PC-3 (cell line): ENCODE measurements at regions not wholly inside any gene's neighbourhood (a gene's known extent, or its start where the extent isn't known, plus 50 kb on each side); places are given as distances from the start of the nearest gene placed in this dataset.
"Not testable (repeated sequence)": the region's sequence is repeated elsewhere in the genome, so short reads cannot be mapped to it uniquely, and the experiment has no call there.

Experiments used
- ATAC-seq: fragments of 200-7000 bp; cut with Tn5 transposase; 2 replicates; pipeline ENCODE4 v1.9.1; 2020; ENCODE audit warnings: mild to moderate bottlenecking, moderate library complexity
- BruUV-seq: library from RNA; stranded (reverse); fragments of 400-500 nt; replicated peaks from 2 replicates; lab custom pipeline; 2021; lab: Mats Ljungman, UMichigan
- CTCF ChIA-PET: fragments of 300-600 bp; sonication (Branson Sonifier 250); formaldehyde crosslinking; loops from one replicate; lab custom pipeline; 2022; ENCODE audit warnings: antibody characterized with exemption; lab: Charles Lee
- POLR2A ChIA-PET: fragments of 300-600 bp; sonication (Branson Sonifier 250); formaldehyde crosslinking; loops from one replicate; lab custom pipeline; 2022; ENCODE audit warnings: antibody characterized with exemption; ENCODE audit not compliant: unreplicated experiment; lab: Charles Lee
- DNase-seq: peaks from one replicate; pipeline ENCODE4 v3.0.0-alpha.2; 2015
- H2AFZ ChIP-seq: fragments of 300-600 bp; sonication (generic); 2 replicates; pipeline ENCODE4 v1.6.0; 2016; ENCODE audit warnings: antibody characterized with exemption, low read length
- H3F3A ChIP-seq: fragments of 300-600 bp; sonication (generic); one replicate; pipeline ENCODE4 v1.6.0; 2017; ENCODE audit warnings: antibody characterized with exemption, low read length, control low read depth, mild to moderate bottlenecking; ENCODE audit not compliant: unreplicated experiment
- H3K27ac ChIP-seq: fragments of 300-600 bp; sonication (generic); 2 replicates; pipeline ENCODE4 v1.5.1; 2016; ENCODE audit warnings: mild to moderate bottlenecking, low read length
- H3K27me3 ChIP-seq: fragments of 300-600 bp; sonication (generic); 2 replicates; pipeline ENCODE4 v1.6.1; 2016; ENCODE audit warnings: low read length, mixed read lengths
- H3K36me3 ChIP-seq: fragments of 300-600 bp; sonication (generic); 2 replicates; pipeline ENCODE4 v1.6.1; 2016; ENCODE audit warnings: low read depth, mixed run types, low read length, mixed read lengths
- H3K4me1 ChIP-seq: fragments of 300-600 bp; sonication (generic); 2 replicates; pipeline ENCODE4 v1.5.1; 2016; ENCODE audit warnings: low read length; ENCODE audit not compliant: insufficient read depth
- H3K4me2 ChIP-seq: fragments of 300-600 bp; sonication (generic); 2 replicates; pipeline ENCODE4 v1.6.0; 2016; ENCODE audit warnings: low read length
- H3K4me3 ChIP-seq: fragments of 300-600 bp; sonication (generic); 2 replicates; pipeline ENCODE4 v1.5.1; 2016; ENCODE audit warnings: mild to moderate bottlenecking, low read length, mixed read lengths
- H3K79me2 ChIP-seq: fragments of 300-600 bp; sonication (generic); 2 replicates; pipeline ENCODE4 v1.6.1; 2017; ENCODE audit warnings: low read length, mixed read lengths
- H3K9ac ChIP-seq: fragments of 300-600 bp; sonication (generic); 2 replicates; pipeline ENCODE4 v1.6.0; 2016; ENCODE audit warnings: mild to moderate bottlenecking, low read length
- H3K9me2 ChIP-seq: fragments of 300-600 bp; sonication (generic); replicated peaks from 2 replicates; pipeline ENCODE4 v1.6.1; 2016; ENCODE audit warnings: mixed run types, low read length, mixed read lengths
- H3K9me3 ChIP-seq: fragments of 300-600 bp; sonication (generic); 2 replicates; pipeline ENCODE4 v1.6.1; 2016; ENCODE audit warnings: low read length, mixed read lengths
- H4K20me1 ChIP-seq: fragments of 300-600 bp; sonication (generic); 2 replicates; pipeline ENCODE4 v1.6.1; 2016; ENCODE audit warnings: low read length, mixed read lengths
- EZH2 ChIP-seq: fragments of 300-600 bp; sonication (generic); IDR thresholded peaks from one replicate; pipeline ENCODE4 v1.6.1; 2017; ENCODE audit warnings: antibody characterized with exemption, mild to moderate bottlenecking, low read length; ENCODE audit not compliant: unreplicated experiment
- EZH2phosphoT487 ChIP-seq: fragments of 300-600 bp; sonication (generic); IDR thresholded peaks from 2 replicates; pipeline ENCODE4 v1.6.1; 2018; ENCODE audit warnings: mild to moderate bottlenecking, antibody characterized with exemption, low read length, borderline replicate concordance
- intact Hi-C: fragments of 100-400 bp; cut with micrococcal nuclease; formaldehyde crosslinking; loops from 2 replicates; pipeline ENCODE4 v1.9.0; 2023
- TF ChIP-seq, protein P1 (sequence below): fragments of 300-600 bp; sonication (generic); conservative IDR thresholded peaks from 2 replicates; pipeline ENCODE4 v1.5.1; 2017; ENCODE audit warnings: antibody characterized with exemption, low read depth, mild to moderate bottlenecking, low read length

DNA sequence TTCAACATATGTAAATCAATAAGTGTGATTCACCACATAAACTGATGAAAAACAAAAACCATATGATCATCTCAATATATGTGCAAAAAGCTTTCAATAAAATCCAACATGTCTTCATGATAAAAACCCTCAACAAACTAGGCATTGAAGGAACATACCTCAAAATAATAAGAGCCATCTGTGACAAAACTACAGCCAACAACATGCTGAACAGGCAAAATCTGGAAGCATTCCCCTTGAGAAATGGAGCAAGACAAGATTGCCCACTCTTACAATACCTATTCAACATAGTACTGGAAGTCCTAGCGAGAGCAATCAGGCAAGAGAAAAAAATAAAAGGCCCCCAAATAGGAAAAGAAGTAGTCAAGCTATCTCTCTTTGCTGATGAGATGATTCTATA lies 76.5 kb downstream of the OTOR start:
- Histone ChIP-seq H3K9me3 (no peaks in the 10 kb centered on the region), H3K9me2 (no peaks in the 10 kb centered on the region), H3K27ac (no peak overlapping the region), H3K79me2 (no peaks in the 10 kb centered on the region), H3K9ac (no peak overlapping the region), H3K27me3 (peaks cover 26% of the 10 kb centered on the region; the same call in 1 of the 2 replicates), H3K4me3 (no peak overlapping the region), H2AFZ (no peak overlapping the region), H3K36me3 (no peaks in the 10 kb centered on the region), H3K4me2 (no peak overlapping the region), H3F3A (no peaks in the 10 kb centered on the region), H3K4me1 (peaks cover 6% of the 10 kb centered on the region), H4K20me1 (no peaks in the 10 kb centered on the region)
- DNase-seq, result no peak
- ChIA-PET POLR2A (no interaction called here), CTCF (no interaction called here)
- TF ChIP-seq, protein P1, sequence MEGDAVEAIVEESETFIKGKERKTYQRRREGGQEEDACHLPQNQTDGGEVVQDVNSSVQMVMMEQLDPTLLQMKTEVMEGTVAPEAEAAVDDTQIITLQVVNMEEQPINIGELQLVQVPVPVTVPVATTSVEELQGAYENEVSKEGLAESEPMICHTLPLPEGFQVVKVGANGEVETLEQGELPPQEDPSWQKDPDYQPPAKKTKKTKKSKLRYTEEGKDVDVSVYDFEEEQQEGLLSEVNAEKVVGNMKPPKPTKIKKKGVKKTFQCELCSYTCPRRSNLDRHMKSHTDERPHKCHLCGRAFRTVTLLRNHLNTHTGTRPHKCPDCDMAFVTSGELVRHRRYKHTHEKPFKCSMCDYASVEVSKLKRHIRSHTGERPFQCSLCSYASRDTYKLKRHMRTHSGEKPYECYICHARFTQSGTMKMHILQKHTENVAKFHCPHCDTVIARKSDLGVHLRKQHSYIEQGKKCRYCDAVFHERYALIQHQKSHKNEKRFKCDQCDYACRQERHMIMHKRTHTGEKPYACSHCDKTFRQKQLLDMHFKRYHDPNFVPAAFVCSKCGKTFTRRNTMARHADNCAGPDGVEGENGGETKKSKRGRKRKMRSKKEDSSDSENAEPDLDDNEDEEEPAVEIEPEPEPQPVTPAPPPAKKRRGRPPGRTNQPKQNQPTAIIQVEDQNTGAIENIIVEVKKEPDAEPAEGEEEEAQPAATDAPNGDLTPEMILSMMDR, result no peak
- TF ChIP-seq EZH2phosphoT487 (no peak), EZH2 (no peak)
- no peak for ATAC-seq
- no TSS peak for BruUV-seq
- intact Hi-C loops, result loop anchor here (5.0 kb wide), 1 partner anchor 608 kb away; no protein-coding TSS in a partner anchor

DNA sequence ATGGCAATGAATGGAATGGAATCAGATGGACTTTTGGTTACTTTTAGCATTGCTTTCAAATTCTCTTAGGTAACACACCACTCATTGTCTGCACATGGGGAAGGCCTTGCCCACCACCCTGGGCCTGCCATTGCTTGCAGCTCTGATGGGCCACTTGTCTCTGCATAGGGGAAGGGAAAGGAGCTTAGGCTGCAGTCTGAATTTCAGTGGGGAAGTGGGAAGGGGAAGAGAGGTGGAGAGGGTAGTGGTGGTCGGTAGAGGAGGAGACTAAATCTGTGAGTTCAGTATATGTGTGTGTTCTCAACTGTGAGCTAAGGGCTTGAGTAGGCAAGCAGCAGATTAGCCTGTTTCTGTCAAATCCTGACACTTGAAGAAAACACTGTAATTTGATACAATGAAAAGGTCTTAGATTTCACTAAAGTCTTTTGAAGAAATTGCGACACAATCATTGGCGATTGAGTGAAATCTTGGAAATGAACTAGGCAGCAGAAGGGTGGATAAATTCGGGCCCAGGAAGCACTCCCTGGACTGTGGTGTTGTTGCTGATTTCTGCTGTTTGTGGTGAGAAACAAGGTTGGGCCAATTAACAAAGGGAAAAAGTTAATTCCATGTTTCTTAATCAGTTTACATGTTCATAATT lies 80.6 kb downstream of the OTOR start:
- Histone ChIP-seq H3K27ac (no peak overlapping the region), H4K20me1 (no peaks in the 10 kb centered on the region), H3K27me3 (peaks cover 55% of the 10 kb centered on the region), H3K4me1 (no peaks in the 10 kb centered on the region), H3K79me2 (no peaks in the 10 kb centered on the region), H3K36me3 (no peaks in the 10 kb centered on the region), H3K4me2 (no peak overlapping the region), H3K9ac (no peak overlapping the region), H2AFZ (no peak overlapping the region), H3F3A (no peaks in the 10 kb centered on the region), H3K9me3 (no peaks in the 10 kb centered on the region), H3K4me3 (no peak overlapping the region), H3K9me2 (no peaks in the 10 kb centered on the region)
- CTCF ChIA-PET, result no interaction called here
- ATAC-seq (no peak), DNase-seq (peak; percentile 20)
- intact Hi-C loops, result no loop called here
- no peak for TF ChIP-seq EZH2
- TF ChIP-seq, protein P1, result no peak
- POLR2A ChIA-PET, result no interaction called here
- BruUV-seq, result no TSS peak

DNA sequence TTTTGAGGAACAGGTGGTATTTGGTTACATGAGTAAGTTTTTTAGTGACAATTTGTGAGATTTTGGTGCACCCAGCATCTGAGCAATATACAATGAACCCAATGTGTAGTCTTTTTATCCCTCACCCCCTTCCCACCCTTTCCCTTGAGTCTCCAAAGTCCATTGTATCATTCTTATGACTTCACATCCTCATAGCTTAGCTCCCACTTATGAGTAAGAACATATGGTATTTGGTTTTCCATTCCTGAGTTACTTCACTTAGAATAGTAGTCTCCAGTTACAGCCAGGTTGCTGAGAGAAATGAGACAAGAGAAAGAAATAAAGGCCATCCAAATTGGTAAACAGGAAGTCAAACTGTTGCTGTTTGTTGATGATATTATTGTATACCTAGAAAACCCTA lies 87.5 kb downstream of the OTOR start:
- ATAC-seq, BruUV-seq, H3K9me2 ChIP-seq, H3K4me3 ChIP-seq, H3K79me2 ChIP-seq, POLR2A ChIA-PET, H4K20me1 ChIP-seq, H3F3A ChIP-seq, H3K4me1 ChIP-seq, H3K27ac ChIP-seq, intact Hi-C loops, H3K9me3 ChIP-seq, H3K36me3 ChIP-seq, H3K4me2 ChIP-seq, H3K9ac ChIP-seq, CTCF ChIA-PET, H2AFZ ChIP-seq: not testable (repeated sequence)
- peaks cover 65% of the 10 kb centered on the region for H3K27me3 ChIP-seq
- peak; percentile 6 for DNase-seq
